IMR-90 (cell line): ENCODE measurements at regions not wholly inside any gene's neighbourhood (a gene's known extent, or its start where the extent isn't known, plus 50 kb on each side); places are given as distances from the start of the nearest gene placed in this dataset.

Experiments
- ATAC-seq: fragments of 200-7000 bp; cut with Tn5 transposase; 2 replicates; pipeline ENCODE4 v1.9.1; 2020; ENCODE audit warnings: low read depth, mild to moderate bottlenecking, moderate library complexity
- BruUV-seq: library from RNA; stranded (reverse); fragments of 400-500 nt; replicated peaks from 2 replicates; lab custom pipeline; 2021; lab: Mats Ljungman, UMichigan
- CTCF ChIA-PET: fragments of 300-600 bp; formaldehyde crosslinking; extraction: SDS; loops from one replicate; lab custom pipeline; 2021; ENCODE audit warnings: antibody characterized with exemption; lab: Yijun Ruan, JAX
- POLR2A ChIA-PET: fragments of 300-600 bp; sonication (Branson Sonifier 250); formaldehyde crosslinking; loops from one replicate; lab custom pipeline; 2022; ENCODE audit warnings: antibody characterized with exemption; ENCODE audit not compliant: unreplicated experiment; lab: Charles Lee
- DNase-seq: peaks from one replicate; pipeline ENCODE4 v3.0.0; 2013
- H2AFZ ChIP-seq: replicated peaks from 2 replicates; pipeline ENCODE3; 2013; ENCODE audit warnings: low read length, mild to moderate bottlenecking; ENCODE audit not compliant: poor library complexity
- H2AK5ac ChIP-seq: 2 replicates; pipeline ENCODE4 v1.6.1; 2013; ENCODE audit warnings: low read depth, low read length, inconsistent platforms
- H2AK9ac ChIP-seq: replicated peaks from 2 replicates; pipeline ENCODE3; 2013; ENCODE audit warnings: mild to moderate bottlenecking, low read depth, low read length, moderate library complexity; ENCODE audit not compliant: poor library complexity
- H2BK120ac ChIP-seq: 2 replicates; pipeline ENCODE4 v1.6.1; 2013; ENCODE audit warnings: low read depth, low read length, inconsistent platforms
- H2BK15ac ChIP-seq: 3 replicates; pipeline ENCODE4 v1.6.1; 2013; ENCODE audit warnings: low read depth, low read length, inconsistent platforms
- H2BK20ac ChIP-seq: 2 replicates; pipeline ENCODE4 v1.6.1; 2013; ENCODE audit warnings: low read depth, mild to moderate bottlenecking, inconsistent platforms, low read length, moderate library complexity
- H2BK5ac ChIP-seq: 2 replicates; pipeline ENCODE4 v1.6.1; 2013; ENCODE audit warnings: mild to moderate bottlenecking, low read depth, low read length, inconsistent platforms; ENCODE audit not compliant: poor library complexity, severe bottlenecking
- H3K14ac ChIP-seq: replicated peaks from 2 replicates; pipeline ENCODE4 v1.6.1; 2013; ENCODE audit warnings: low read depth, low read length, inconsistent platforms
- H3K18ac ChIP-seq: 2 replicates; pipeline ENCODE4 v1.6.1; 2013; ENCODE audit warnings: low read depth, low read length, control low read depth
- H3K23ac ChIP-seq: 2 replicates; pipeline ENCODE4 v1.6.1; 2013; ENCODE audit warnings: low read depth, low read length, inconsistent platforms
- H3K27ac ChIP-seq: 2 replicates; pipeline ENCODE4 v1.5.1; 2013; ENCODE audit warnings: mild to moderate bottlenecking, control low read depth, low read length; ENCODE audit not compliant: insufficient read depth
- H3K27me3 ChIP-seq: 2 replicates; pipeline ENCODE4 v1.6.1; 2013; ENCODE audit warnings: low read length; ENCODE audit not compliant: control insufficient read depth, insufficient read depth
- H3K36me3 ChIP-seq: 2 replicates; pipeline ENCODE4 v1.6.1; 2013; ENCODE audit warnings: low read length, mixed read lengths; ENCODE audit not compliant: control insufficient read depth, insufficient read depth
- H3K4ac ChIP-seq: 2 replicates; pipeline ENCODE4 v1.6.1; 2013; ENCODE audit warnings: low read depth, low read length, inconsistent platforms
- H3K4me1 ChIP-seq: 2 replicates; pipeline ENCODE4 v1.6.1; 2013; ENCODE audit warnings: low read length, mixed read lengths; ENCODE audit not compliant: control insufficient read depth, insufficient read depth
- H3K4me2 ChIP-seq: 2 replicates; pipeline ENCODE4 v1.6.1; 2013; ENCODE audit warnings: low read depth, mild to moderate bottlenecking, control low read depth, low read length, moderate library complexity
- H3K4me3 ChIP-seq: 2 replicates; pipeline ENCODE4 v1.5.1; 2013; ENCODE audit warnings: low read depth, mild to moderate bottlenecking, control low read depth, low read length, moderate library complexity; ENCODE audit not compliant: insufficient read depth
- H3K56ac ChIP-seq: 2 replicates; pipeline ENCODE4 v1.6.1; 2013; ENCODE audit warnings: low read length, inconsistent platforms; ENCODE audit not compliant: insufficient read depth; ENCODE audit errors: extremely low read depth
- H3K79me1 ChIP-seq, 2 experiments: 2 replicates each; pipeline ENCODE4 v1.6.1; 2013; ENCODE audit warnings: low read length in 2 of 2, inconsistent platforms in 1 of 2, low read depth in 1 of 2
- H3K9ac ChIP-seq: 2 replicates; pipeline ENCODE4 v1.6.1; 2013; ENCODE audit warnings: low read depth, low read length, control low read depth
- H3K9me1 ChIP-seq: 2 replicates; pipeline ENCODE4 v1.6.1; 2013; ENCODE audit warnings: low read length, inconsistent platforms; ENCODE audit not compliant: insufficient read depth
- H3K9me3 ChIP-seq: 2 replicates; pipeline ENCODE4 v1.6.1; 2013; ENCODE audit warnings: low read length; ENCODE audit not compliant: control insufficient read depth, insufficient read depth
- H4K20me1 ChIP-seq: 2 replicates; pipeline ENCODE4 v1.6.1; 2013; ENCODE audit warnings: low read length, inconsistent platforms; ENCODE audit not compliant: insufficient read depth
- H4K5ac ChIP-seq: 2 replicates; pipeline ENCODE4 v1.6.1; 2013; ENCODE audit warnings: mild to moderate bottlenecking, low read depth, low read length, control low read depth
- H4K8ac ChIP-seq, 2 experiments: 2 replicates each; pipeline ENCODE4 v1.6.1; 2013; ENCODE audit warnings: low read depth in 2 of 2, low read length in 2 of 2, control low read depth in 1 of 2, inconsistent platforms in 1 of 2
- H4K91ac ChIP-seq: 2 replicates; pipeline ENCODE4 v1.6.1; 2013; ENCODE audit warnings: low read depth, low read length, inconsistent platforms; ENCODE audit not compliant: insufficient read depth
- BHLHE40 ChIP-seq: fragments of 150-350 bp; IDR thresholded peaks from 2 replicates; pipeline ENCODE4 v1.6.1; 2016; ENCODE audit warnings: mild to moderate bottlenecking, low read depth, low read length
- CEBPB ChIP-seq: IDR thresholded peaks from 2 replicates; pipeline ENCODE4 v1.6.1; 2012; ENCODE audit warnings: low read depth, low read length, improper control_type of control experiment
- CHD1 ChIP-seq: IDR thresholded peaks from 2 replicates; pipeline ENCODE4 v1.6.1; 2012; ENCODE audit warnings: low read depth, low read length, improper control_type of control experiment
- FOS ChIP-seq: fragments of 150-350 bp; IDR thresholded peaks from 2 replicates; pipeline ENCODE4 v1.6.1; 2016; ENCODE audit warnings: low read depth, low read length
- MAFK ChIP-seq: IDR thresholded peaks from 2 replicates; pipeline ENCODE4 v1.6.1; 2012; ENCODE audit warnings: low read depth, low read length, improper control_type of control experiment
- MAZ ChIP-seq: IDR thresholded peaks from 2 replicates; pipeline ENCODE4 v1.6.1; 2012; ENCODE audit warnings: low read depth, mild to moderate bottlenecking, low read length, improper control_type of control experiment, moderate library complexity, borderline replicate concordance
- MXI1 ChIP-seq: IDR thresholded peaks from 2 replicates; pipeline ENCODE4 v1.6.1; 2012; ENCODE audit warnings: low read depth, mild to moderate bottlenecking, low read length, moderate library complexity, borderline replicate concordance
- NFE2L2 ChIP-seq: fragments of 150-350 bp; IDR thresholded peaks from 2 replicates; pipeline ENCODE4 v1.6.1; 2016; ENCODE audit warnings: low read depth, mild to moderate bottlenecking, low read length
- POLR2A ChIP-seq: IDR thresholded peaks from 2 replicates; pipeline ENCODE4 v1.6.1; 2012; ENCODE audit warnings: mild to moderate bottlenecking, low read depth, low read length
- RAD21 ChIP-seq: IDR thresholded peaks from 2 replicates; pipeline ENCODE4 v1.6.1; 2012; ENCODE audit warnings: low read length, improper control_type of control experiment
- RCOR1 ChIP-seq: IDR thresholded peaks from 2 replicates; pipeline ENCODE4 v1.6.1; 2012; ENCODE audit warnings: mild to moderate bottlenecking, low read length, improper control_type of control experiment; ENCODE audit not compliant: insufficient replicate concordance
- RFX5 ChIP-seq: IDR thresholded peaks from 2 replicates; pipeline ENCODE4 v1.8.0; 2012; ENCODE audit warnings: low read depth, mild to moderate bottlenecking, low read length, moderate library complexity
- SMC3 ChIP-seq: fragments of 150-350 bp; IDR thresholded peaks from 2 replicates; pipeline ENCODE4 v1.6.1; 2016; ENCODE audit warnings: low read depth, mild to moderate bottlenecking, antibody characterized with exemption, low read length, moderate library complexity
- WGBS, 2 experiments: methylation state at CpG; one replicate each; pipeline versions ENCODE4 v1.1.5 to v1.1.7; 2013; ENCODE audit warnings: missing lambda C conversion rate in 2 of 2; ENCODE audit not compliant: insufficient read length in 1 of 2; ENCODE audit errors: extremely low coverage in 2 of 2; 5-methylcytosine and 5-hydroxymethylcytosine counted together
- dilution Hi-C: fragments of 300-500 bp; cut with HindIII; formaldehyde crosslinking; loops from one replicate; pipeline ENCODE4 v1.14.3; 2018; ENCODE audit warnings: low sequenced_read_pairs; ENCODE audit not compliant: unreplicated experiment
- in situ Hi-C: fragments of 300-500 bp; cut with MboI; formaldehyde crosslinking; loops from 3 replicates; pipeline ENCODE4 v1.14.3; 2019; ENCODE audit warnings: low sequenced_read_pairs, inconsistent platforms, mixed read lengths
- intact Hi-C: fragments of 100-400 bp; cut with micrococcal nuclease; formaldehyde crosslinking; loops from 2 replicates; pipeline ENCODE4 v1.10.0; 2022
- TF ChIP-seq, protein P1 (sequence below): fragments of 150-350 bp; IDR thresholded peaks from 2 replicates; pipeline ENCODE4 v1.6.1; 2016; ENCODE audit warnings: low read depth, mild to moderate bottlenecking, low read length, moderate library complexity, borderline replicate concordance
- TF ChIP-seq, protein P2 (sequence below): conservative IDR thresholded peaks from 2 replicates; pipeline ENCODE4 v1.5.1; 2012; ENCODE audit warnings: mild to moderate bottlenecking, low read depth, low read length, improper control_type of control experiment
- TF ChIP-seq, protein P3 (sequence below): fragments of 150-350 bp; IDR thresholded peaks from 2 replicates; pipeline ENCODE4 v1.6.1; 2017; ENCODE audit warnings: mild to moderate bottlenecking, antibody characterized with exemption, low read length, low read depth

DNA sequence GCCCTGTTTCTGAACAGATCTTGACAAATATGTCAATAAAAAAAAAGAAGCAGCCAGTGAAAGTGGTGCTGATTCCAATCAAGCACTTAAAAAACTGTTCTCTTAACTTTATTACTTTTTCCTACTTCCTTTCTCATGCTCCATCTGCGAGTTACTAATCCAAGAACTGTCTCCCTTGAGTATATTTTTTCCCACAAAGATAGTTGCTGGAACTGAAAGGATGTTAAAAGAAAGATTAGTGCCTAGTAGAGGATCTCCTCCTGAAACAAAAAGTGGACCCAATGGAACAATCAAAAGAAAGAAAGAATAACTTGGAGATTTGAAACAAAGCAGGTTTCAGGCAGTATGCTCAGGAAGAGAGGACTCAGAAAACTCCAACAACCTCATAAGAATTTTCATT, 1034.8 kb downstream of the PCDH17 start:
- H4K5ac ChIP-seq = no peak overlapping the region
- no peak for ATAC-seq
- H3K9ac ChIP-seq = no peak overlapping the region
- no peak overlapping the region for H4K91ac ChIP-seq
- H4K8ac ChIP-seq = no peak overlapping the region
- no peak overlapping the region for H3K4me3 ChIP-seq
- no TSS peak for BruUV-seq
- H4K20me1 ChIP-seq = no peaks in the 10 kb centered on the region
- no peak overlapping the region for H3K4ac ChIP-seq
- in situ Hi-C loops (no loop called here), dilution Hi-C loops (no loop called here), intact Hi-C loops (no loop called here)
- H3K4me1 ChIP-seq = no peaks in the 10 kb centered on the region
- no CpG with 5 or more reads among the region's 1 CpG for WGBS, 2 experiments
- H2AK9ac ChIP-seq = no peak overlapping the region
- H3K27ac ChIP-seq = no peak overlapping the region
- TF ChIP-seq SMC3 (no peak), MAZ (no peak), MAFK (no peak), MXI1 (no peak), CEBPB (no peak), POLR2A (no peak), FOS (no peak), RCOR1 (no peak), NFE2L2 (no peak), CHD1 (no peak), RFX5 (no peak), RAD21 (no peak), BHLHE40 (no peak)
- TF ChIP-seq, protein P1, sequence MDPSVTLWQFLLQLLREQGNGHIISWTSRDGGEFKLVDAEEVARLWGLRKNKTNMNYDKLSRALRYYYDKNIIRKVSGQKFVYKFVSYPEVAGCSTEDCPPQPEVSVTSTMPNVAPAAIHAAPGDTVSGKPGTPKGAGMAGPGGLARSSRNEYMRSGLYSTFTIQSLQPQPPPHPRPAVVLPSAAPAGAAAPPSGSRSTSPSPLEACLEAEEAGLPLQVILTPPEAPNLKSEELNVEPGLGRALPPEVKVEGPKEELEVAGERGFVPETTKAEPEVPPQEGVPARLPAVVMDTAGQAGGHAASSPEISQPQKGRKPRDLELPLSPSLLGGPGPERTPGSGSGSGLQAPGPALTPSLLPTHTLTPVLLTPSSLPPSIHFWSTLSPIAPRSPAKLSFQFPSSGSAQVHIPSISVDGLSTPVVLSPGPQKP = no peak
- TF ChIP-seq, protein P2, sequence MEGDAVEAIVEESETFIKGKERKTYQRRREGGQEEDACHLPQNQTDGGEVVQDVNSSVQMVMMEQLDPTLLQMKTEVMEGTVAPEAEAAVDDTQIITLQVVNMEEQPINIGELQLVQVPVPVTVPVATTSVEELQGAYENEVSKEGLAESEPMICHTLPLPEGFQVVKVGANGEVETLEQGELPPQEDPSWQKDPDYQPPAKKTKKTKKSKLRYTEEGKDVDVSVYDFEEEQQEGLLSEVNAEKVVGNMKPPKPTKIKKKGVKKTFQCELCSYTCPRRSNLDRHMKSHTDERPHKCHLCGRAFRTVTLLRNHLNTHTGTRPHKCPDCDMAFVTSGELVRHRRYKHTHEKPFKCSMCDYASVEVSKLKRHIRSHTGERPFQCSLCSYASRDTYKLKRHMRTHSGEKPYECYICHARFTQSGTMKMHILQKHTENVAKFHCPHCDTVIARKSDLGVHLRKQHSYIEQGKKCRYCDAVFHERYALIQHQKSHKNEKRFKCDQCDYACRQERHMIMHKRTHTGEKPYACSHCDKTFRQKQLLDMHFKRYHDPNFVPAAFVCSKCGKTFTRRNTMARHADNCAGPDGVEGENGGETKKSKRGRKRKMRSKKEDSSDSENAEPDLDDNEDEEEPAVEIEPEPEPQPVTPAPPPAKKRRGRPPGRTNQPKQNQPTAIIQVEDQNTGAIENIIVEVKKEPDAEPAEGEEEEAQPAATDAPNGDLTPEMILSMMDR = no peak
- TF ChIP-seq, protein P3, sequence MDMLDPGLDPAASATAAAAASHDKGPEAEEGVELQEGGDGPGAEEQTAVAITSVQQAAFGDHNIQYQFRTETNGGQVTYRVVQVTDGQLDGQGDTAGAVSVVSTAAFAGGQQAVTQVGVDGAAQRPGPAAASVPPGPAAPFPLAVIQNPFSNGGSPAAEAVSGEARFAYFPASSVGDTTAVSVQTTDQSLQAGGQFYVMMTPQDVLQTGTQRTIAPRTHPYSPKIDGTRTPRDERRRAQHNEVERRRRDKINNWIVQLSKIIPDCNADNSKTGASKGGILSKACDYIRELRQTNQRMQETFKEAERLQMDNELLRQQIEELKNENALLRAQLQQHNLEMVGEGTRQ = no peak
- no peaks in the 10 kb centered on the region for H3K9me3 ChIP-seq
- H3K36me3 ChIP-seq = no peaks in the 10 kb centered on the region
- no peak overlapping the region for H2AK5ac ChIP-seq
- no peak overlapping the region for H2BK5ac ChIP-seq
- no peak overlapping the region for H2BK20ac ChIP-seq
- H3K14ac ChIP-seq = no peak overlapping the region
- no peak overlapping the region for H3K18ac ChIP-seq
- no peaks in the 10 kb centered on the region for H3K79me1 ChIP-seq
- H3K56ac ChIP-seq = no peak overlapping the region
- DNase-seq = no peak
- H2AFZ ChIP-seq = no peak overlapping the region
- no peak overlapping the region for H2BK120ac ChIP-seq
- H3K27me3 ChIP-seq = no peaks in the 10 kb centered on the region
- no peak overlapping the region for H2BK15ac ChIP-seq
- H3K9me1 ChIP-seq = no peaks in the 10 kb centered on the region
- H3K4me2 ChIP-seq = no peak overlapping the region
- no peak overlapping the region for H3K23ac ChIP-seq
- POLR2A ChIA-PET = no interaction called here
- CTCF ChIA-PET = no interaction called here
